Heart right ventricle (tissue), 16 donors: ENCODE measurements at regions not wholly inside any gene's neighbourhood (a gene's known extent, or its start where the extent isn't known, plus 50 kb on each side); places are given as distances from the start of the nearest gene placed in this dataset.

ENCODE experiments used
- ATAC-seq, 8 donors: fragments of 200-7000 bp; cut with Tn5 transposase; one replicate each; pipeline ENCODE4 v1.9.1; 2020; ENCODE audit warnings: mild to moderate bottlenecking in 8 of 8, moderate library complexity in 8 of 8, moderate number of reproducible peaks in 1 of 8
- DNase-seq, 2 donors: peaks; one replicate each; pipeline ENCODE4 v3.0.0-alpha.2; 2020
- H3K27ac ChIP-seq, 10 donors: fragments of 200-600 bp; sonication (generic) in 2 of 10; one replicate each; pipeline versions ENCODE4 v1.5.0 to v1.8.0; 2020 to 2022; ENCODE audit warnings: mild to moderate bottlenecking in 3 of 10
- H3K27me3 ChIP-seq, 7 donors: fragments of 200-600 bp; one replicate each; pipeline ENCODE4 v1.8.0; 2021 to 2022; ENCODE audit warnings: mild to moderate bottlenecking in 2 of 7
- H3K36me3 ChIP-seq, 9 donors: fragments of 200-600 bp; sonication (generic) in 1 of 9; one replicate each; pipeline versions ENCODE4 v1.5.0 to v1.8.0; 2020 to 2022; ENCODE audit warnings: mild to moderate bottlenecking in 2 of 9
- H3K4me1 ChIP-seq, 9 donors: fragments of 200-600 bp; sonication (generic) in 1 of 9; one replicate each; pipeline versions ENCODE4 v1.5.0 to v1.8.0; 2020 to 2022; ENCODE audit warnings: mild to moderate bottlenecking in 4 of 9
- H3K4me3 ChIP-seq, 10 donors: fragments of 200-600 bp; sonication (generic) in 2 of 10; one replicate each; pipeline versions ENCODE4 v1.5.0 to v1.8.0; 2020 to 2022; ENCODE audit warnings: mild to moderate bottlenecking in 7 of 10, moderate library complexity in 2 of 10
- H3K9me3 ChIP-seq, 11 donors: fragments of 200-600 bp in 10 of 11; sonication (generic) in 2 of 11; one replicate each; pipeline versions ENCODE4 v1.5.0 to v1.8.0; 2013 to 2022; ENCODE audit warnings: mild to moderate bottlenecking in 2 of 11, control low read depth in 1 of 11, moderate library complexity in 1 of 11
- WGBS, 2 donors: extraction: QIAGEN DNeasy Blood & Tissue Kit; methylation state at CpG; one replicate each; pipeline ENCODE4 v1.1.7; 2013; ENCODE audit warnings: inconsistent platforms in 1 of 2; 5-methylcytosine and 5-hydroxymethylcytosine counted together
- intact Hi-C, 10 donors: fragments of 100-400 bp; cut with DNase I; formaldehyde crosslinking; loops; one replicate each; pipeline versions ENCODE4 v1.11.1 to v1.14.2; 2022
- TF ChIP-seq, protein P1 (sequence below), 9 donors: fragments of 200-600 bp; sonication (generic) in 2 of 9; IDR thresholded peaks; one replicate each; pipeline versions ENCODE4 v1.5.0 to v1.8.0; 2021 to 2022; ENCODE audit warnings: antibody characterized with exemption in 9 of 9, mild to moderate bottlenecking in 5 of 9, moderate library complexity in 1 of 9
- donor health status: Arrhythmogenic right ventricular cardiomyopathy.
- donor health status: ischemic (EF 13 %, LVEDD 7.1; RV severe dilation, severe dysfunction).
- donor health status: healthy with polysubstance abuse.
- donor health status: DM: no; HTN: yes; CAD: no.
- donor health status: DM: no; HTN: no; CAD: no.
- donor health status: ischemic (EF 25% LVEDD 6.9; RV normal size, moderate dysfunction).
- donor health status: ischemic (EF 25% LVEDD 5.7; RV mildly dilated, moderate dysfunction).
- donor health status: healthy.
- donor health status: DM: yes; HTN: yes; CAD: no.
- donor health status: Ischemic cardiomyopathy.
- donor health status: ischemic (EF 35%, LVEDD 5.7; RV mildly dilated, moderate dysfunction).
- donor health status: nonischemic (EF 11% LVEDD 7.7; RV severe dilation, severe dysfunction).
- donor health status: DM: yes; HTN: yes; CAD: no.
- donor health status: PGD.
- donor health status: ischemic (EF 29% LVEDD 5.4; RV normal size, mild dysfunction).
- donor health status: nonischemic (EF 23%, LVEDD 6.1; RV moderate dilation, normal function).

DNA sequence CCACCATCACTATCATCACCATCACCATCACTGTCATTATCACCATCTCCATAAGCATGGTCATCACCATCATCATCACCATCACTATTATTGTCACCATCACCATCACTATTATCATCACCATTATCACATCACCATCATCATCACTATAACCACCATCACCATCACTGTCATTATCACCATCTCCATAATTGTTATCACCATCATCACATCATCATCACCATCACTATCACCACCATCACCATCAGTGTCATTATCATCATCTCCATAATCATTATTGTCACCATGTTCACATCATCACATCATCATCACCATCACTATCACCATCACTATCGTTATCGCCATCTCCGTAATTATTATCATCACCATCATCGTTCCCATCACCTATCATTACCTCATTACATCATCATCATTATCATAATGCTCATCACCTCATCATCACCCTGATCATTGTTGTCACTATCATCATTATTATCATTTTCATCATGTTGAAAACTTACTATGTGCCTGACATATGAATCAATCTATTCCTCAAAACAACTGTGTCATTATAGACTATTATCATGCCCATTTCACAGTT lies 280.3 kb upstream of the HS6ST1 start:
- no peak for ATAC-seq
- Histone ChIP-seq H3K4me1 (peaks cover 0 to 13% (median 7%) of the 10 kb centered on the region in 9 donors), H3K27ac (no peak overlapping the region), H3K4me3 (no peak overlapping the region), H3K36me3 (no peaks in the 10 kb centered on the region), H3K9me3 (no peaks in the 10 kb centered on the region), H3K27me3 (no peaks in the 10 kb centered on the region)
- 99 to 100% methylated on average over 4 of the region's 4 CpGs for whole genome bisulfite sequencing, 2 donors
- no peak for DNase-seq
- TF ChIP-seq, protein P1, sequence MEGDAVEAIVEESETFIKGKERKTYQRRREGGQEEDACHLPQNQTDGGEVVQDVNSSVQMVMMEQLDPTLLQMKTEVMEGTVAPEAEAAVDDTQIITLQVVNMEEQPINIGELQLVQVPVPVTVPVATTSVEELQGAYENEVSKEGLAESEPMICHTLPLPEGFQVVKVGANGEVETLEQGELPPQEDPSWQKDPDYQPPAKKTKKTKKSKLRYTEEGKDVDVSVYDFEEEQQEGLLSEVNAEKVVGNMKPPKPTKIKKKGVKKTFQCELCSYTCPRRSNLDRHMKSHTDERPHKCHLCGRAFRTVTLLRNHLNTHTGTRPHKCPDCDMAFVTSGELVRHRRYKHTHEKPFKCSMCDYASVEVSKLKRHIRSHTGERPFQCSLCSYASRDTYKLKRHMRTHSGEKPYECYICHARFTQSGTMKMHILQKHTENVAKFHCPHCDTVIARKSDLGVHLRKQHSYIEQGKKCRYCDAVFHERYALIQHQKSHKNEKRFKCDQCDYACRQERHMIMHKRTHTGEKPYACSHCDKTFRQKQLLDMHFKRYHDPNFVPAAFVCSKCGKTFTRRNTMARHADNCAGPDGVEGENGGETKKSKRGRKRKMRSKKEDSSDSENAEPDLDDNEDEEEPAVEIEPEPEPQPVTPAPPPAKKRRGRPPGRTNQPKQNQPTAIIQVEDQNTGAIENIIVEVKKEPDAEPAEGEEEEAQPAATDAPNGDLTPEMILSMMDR (IDR thresholded peaks at IDR 0.05), result no peak
- intact Hi-C loops, result no loop called here

DNA sequence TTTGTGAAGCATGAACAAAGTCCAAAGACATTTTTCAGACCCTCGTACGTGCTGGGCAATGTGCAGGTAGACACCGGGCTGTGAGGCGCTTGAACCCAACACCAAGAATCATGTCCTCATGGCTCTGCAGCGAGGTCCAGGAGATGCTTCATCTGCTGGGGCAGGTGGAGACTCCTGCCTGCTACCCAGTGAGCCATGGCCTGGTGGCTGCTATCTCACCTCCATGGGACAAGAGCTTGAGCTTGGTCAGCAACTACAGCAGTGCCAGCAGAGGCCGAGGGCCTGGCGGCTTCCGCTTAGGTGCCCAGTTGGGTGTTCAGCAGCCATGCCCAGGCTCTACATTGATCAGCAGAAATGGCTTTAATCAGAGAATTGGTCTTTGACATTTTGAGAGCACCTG lies 281.0 kb upstream of the HS6ST1 start:
- 94 to 98% methylated on average over 8 of the region's 8 CpGs for WGBS, 2 donors

DNA sequence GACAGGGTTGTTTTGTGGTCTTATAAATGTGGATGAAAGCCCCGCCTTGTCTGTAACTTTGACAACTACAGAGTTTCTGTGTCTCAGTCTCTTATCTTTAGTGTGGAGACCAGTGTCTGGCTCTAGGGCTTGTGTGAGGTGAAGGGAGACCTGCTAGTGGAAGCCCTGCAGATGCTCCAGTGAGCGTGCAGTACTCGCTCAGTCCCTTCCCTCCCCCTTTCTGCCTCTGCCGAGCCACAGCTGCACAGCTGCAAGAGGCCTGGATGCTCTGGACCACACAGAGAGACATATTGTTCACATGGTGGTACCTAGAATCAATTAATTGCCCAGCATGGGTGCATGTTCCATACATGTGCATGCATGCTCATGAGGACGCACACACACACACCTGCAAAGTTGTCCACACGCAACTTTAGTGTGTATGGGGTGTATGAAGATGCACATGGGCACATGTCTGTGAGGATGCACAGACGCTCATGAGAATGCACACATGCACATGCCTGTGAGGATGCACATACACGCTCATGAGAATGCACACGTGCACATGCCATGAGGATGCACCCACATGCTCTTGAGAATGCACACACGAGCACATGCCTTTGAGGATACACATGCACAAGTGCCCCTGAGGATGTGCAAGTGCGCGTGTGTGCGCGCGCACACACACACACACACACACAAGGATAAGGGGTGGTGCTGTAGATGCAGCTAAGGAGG lies 282.1 kb upstream of the HS6ST1 start:
- no peak for ATAC-seq
- Histone ChIP-seq H3K27ac (no peak overlapping the region), H3K4me1 (peaks cover 0 to 7% (median 0%) of the 10 kb centered on the region in 9 donors), H3K27me3 (no peaks in the 10 kb centered on the region), H3K36me3 (no peaks in the 10 kb centered on the region), H3K4me3 (no peak overlapping the region), H3K9me3 (no peaks in the 10 kb centered on the region)
- TF ChIP-seq, protein P1 (IDR thresholded peaks at IDR 0.05), result no peak
- DNase-seq, result no peak
- 86 to 94% methylated on average over 15 of the region's 15 CpGs for WGBS, 2 donors
- intact Hi-C loops, result no loop called here

More for the DNA sequence above, 281.0 kb upstream of the HS6ST1 start:
- ATAC-seq, result no peak
- Histone ChIP-seq H3K4me1 (peaks cover 0 to 7% (median 3%) of the 10 kb centered on the region in 9 donors), H3K36me3 (no peaks in the 10 kb centered on the region), H3K27me3 (no peaks in the 10 kb centered on the region), H3K9me3 (no peaks in the 10 kb centered on the region), H3K27ac (no peak overlapping the region), H3K4me3 (no peak overlapping the region)
- no peak for DNase-seq
- intact Hi-C loops, result no loop called here
- TF ChIP-seq, protein P1 (IDR thresholded peaks at IDR 0.05), result no peak

DNA sequence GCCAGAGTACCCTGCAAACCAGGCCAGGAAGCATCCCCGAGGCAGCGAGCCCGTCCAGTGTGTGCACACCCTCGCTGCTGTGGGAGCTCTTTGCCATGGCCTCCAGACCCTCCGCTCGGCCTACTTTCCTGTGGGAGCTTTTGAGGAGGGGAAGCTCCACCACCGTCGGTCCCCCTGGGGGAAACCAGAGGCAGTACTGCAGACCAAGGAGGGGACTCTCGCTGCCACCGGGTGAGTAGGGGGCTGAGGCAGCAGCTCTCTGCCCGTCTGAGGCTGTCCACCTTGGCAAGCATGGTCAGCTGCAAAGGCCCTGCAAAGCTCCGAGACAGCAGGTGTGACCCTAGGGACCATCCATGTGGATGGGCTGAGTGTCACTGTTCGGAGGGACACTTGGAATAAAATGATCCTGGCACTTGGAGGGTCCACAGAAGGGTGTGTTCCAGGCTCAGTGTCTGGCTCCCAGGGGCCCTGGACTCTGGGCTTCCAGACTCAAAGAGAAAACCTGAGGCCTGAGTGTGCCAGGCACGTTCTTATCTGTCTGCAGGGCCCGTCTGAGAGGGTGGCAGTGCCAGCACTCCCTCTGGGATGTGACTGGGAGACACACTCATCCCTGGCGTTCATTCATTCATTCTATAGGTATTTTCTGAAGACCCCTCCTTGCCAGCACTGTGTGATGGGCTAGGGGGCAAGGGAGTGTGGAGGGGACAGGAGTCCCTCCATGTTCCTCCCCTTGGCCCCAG lies 282.8 kb upstream of the HS6ST1 start:
- TF ChIP-seq, protein P1 (IDR thresholded peaks at IDR 0.05), result no peak
- Histone ChIP-seq H3K27ac (no peak overlapping the region), H3K9me3 (no peaks in the 10 kb centered on the region), H3K36me3 (no peaks in the 10 kb centered on the region), H3K4me3 (no peak overlapping the region), H3K4me1 (peaks cover 0 to 7% (median 0%) of the 10 kb centered on the region in 9 donors), H3K27me3 (no peaks in the 10 kb centered on the region)
- 87 to 91% methylated on average over 16 of the region's 16 CpGs for WGBS, 2 donors
- intact Hi-C loops, result no loop called here
- no peak for DNase-seq
- ATAC-seq, result peak in 1 of 8 donors; percentile 6
